Neural cell (in vitro differentiated cells): ENCODE measurements at regions not wholly inside any gene's neighbourhood (a gene's known extent, or its start where the extent isn't known, plus 50 kb on each side); places are given as distances from the start of the nearest gene placed in this dataset.

Experiments
- EZH2 ChIP-seq: fragments of 200-600, 300-800 bp; shearing (Covaris generic), sonication (generic); IDR thresholded peaks from 2 replicates; pipeline ENCODE4 v1.6.1; 2014; ENCODE audit warnings: antibody characterized with exemption, low read length, borderline replicate concordance, mild to moderate bottlenecking; ENCODE audit not compliant: insufficient read depth, poor library complexity, severe bottlenecking
- POLR2AphosphoS5 ChIP-seq: IDR thresholded peaks from 2 replicates; pipeline ENCODE4 v1.6.1; 2012
- RAD21 ChIP-seq: fragments of 450-650 bp; conservative IDR thresholded peaks from 2 replicates; pipeline ENCODE4 v1.6.1; 2014; ENCODE audit warnings: antibody characterized with exemption, mild to moderate bottlenecking, moderate library complexity
- REST ChIP-seq: IDR thresholded peaks from 2 replicates; pipeline ENCODE4 v1.6.1; 2012; ENCODE audit warnings: borderline replicate concordance
- SMC3 ChIP-seq: fragments of 450-650 bp; conservative IDR thresholded peaks from 2 replicates; pipeline ENCODE4 v1.6.1; 2014; ENCODE audit warnings: antibody characterized with exemption, mild to moderate bottlenecking, moderate library complexity; ENCODE audit not compliant: poor library complexity
- TF ChIP-seq, protein P1 (sequence below): fragments of 450-650 bp; IDR thresholded peaks from 2 replicates; pipeline ENCODE4 v1.5.1; 2014; ENCODE audit warnings: antibody characterized with exemption, mild to moderate bottlenecking, moderate library complexity; ENCODE audit not compliant: poor library complexity, severe bottlenecking

DNA sequence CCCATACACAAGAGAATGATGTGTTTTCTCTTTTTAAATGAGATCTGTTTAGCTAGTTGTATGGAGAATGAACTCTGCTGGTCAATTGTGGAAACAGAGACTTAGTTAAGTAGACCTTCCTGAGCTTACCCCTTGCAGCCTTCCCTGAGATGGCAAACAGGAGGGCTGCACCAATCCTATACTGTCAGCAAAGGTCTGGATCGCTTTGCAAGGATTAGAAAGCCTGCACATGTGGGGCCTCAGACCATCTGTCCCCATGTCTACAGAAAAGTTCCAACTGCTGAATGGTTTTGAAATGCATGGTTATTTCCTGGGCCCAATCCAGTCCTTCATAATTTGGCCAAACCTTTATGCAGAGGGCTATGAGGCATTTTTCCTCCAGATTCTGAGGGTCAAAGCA is 183.9 kb upstream of the SLC10A2 start:
- TF ChIP-seq, protein P1, sequence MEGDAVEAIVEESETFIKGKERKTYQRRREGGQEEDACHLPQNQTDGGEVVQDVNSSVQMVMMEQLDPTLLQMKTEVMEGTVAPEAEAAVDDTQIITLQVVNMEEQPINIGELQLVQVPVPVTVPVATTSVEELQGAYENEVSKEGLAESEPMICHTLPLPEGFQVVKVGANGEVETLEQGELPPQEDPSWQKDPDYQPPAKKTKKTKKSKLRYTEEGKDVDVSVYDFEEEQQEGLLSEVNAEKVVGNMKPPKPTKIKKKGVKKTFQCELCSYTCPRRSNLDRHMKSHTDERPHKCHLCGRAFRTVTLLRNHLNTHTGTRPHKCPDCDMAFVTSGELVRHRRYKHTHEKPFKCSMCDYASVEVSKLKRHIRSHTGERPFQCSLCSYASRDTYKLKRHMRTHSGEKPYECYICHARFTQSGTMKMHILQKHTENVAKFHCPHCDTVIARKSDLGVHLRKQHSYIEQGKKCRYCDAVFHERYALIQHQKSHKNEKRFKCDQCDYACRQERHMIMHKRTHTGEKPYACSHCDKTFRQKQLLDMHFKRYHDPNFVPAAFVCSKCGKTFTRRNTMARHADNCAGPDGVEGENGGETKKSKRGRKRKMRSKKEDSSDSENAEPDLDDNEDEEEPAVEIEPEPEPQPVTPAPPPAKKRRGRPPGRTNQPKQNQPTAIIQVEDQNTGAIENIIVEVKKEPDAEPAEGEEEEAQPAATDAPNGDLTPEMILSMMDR, result no peak
- no peak for TF ChIP-seq EZH2
- no peak for TF ChIP-seq RAD21
- TF ChIP-seq SMC3, result no peak
- no peak for TF ChIP-seq REST
- no peak for TF ChIP-seq POLR2AphosphoS5
